GM23248 (cell line): ENCODE measurements at regions not wholly inside any gene's neighbourhood (a gene's known extent, or its start where the extent isn't known, plus 50 kb on each side); places are given as distances from the start of the nearest gene placed in this dataset.

Experiments
- EZH2 ChIP-seq: fragments of 200-600 bp; sonication (generic); IDR thresholded peaks from 2 replicates; pipeline ENCODE4 v1.6.1; 2018; ENCODE audit warnings: antibody characterized with exemption, mild to moderate bottlenecking; ENCODE audit not compliant: insufficient read depth, poor library complexity, severe bottlenecking
- EZH2phosphoT487 ChIP-seq: fragments of 200-600 bp; sonication (generic); IDR thresholded peaks from 2 replicates; pipeline ENCODE4 v1.6.1; 2018; ENCODE audit warnings: antibody characterized with exemption, moderate library complexity, mild to moderate bottlenecking, low read depth; ENCODE audit not compliant: insufficient read depth

DNA sequence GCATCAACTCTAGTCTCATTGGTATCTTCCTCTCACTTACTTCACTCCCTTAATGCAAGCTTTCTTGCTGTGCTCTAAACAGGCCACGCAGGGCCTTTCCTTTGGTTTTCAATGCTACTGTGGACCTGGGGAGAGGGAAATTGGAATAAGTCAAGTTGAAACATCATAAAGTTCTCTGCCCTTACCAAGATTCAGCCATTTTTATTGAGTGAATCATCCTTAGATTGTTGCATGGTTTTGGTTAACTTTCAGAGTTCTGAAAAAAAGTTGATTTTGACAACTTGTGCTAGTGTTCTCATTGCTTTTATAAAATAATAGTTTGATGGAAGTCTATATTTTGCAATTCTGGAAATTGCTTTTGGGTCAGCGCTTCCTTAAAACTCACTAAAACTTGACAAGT, 852.8 kb upstream of the ACVR2A start:
- TF ChIP-seq EZH2 = no peak
- no peak for TF ChIP-seq EZH2phosphoT487
